SKM-1 (cell line): ENCODE measurements at regions not wholly inside any gene's neighbourhood (a gene's known extent, or its start where the extent isn't known, plus 50 kb on each side); places are given as distances from the start of the nearest gene placed in this dataset.
"Not testable (repeated sequence)": the region's sequence is repeated elsewhere in the genome, so short reads cannot be mapped to it uniquely, and the experiment has no call there.

Experiments used
- DNase-seq: peaks from one replicate; lab custom pipeline; 2025; ENCODE audit not compliant: unreplicated experiment; lab: John Stamatoyannopoulos, UW

- DNase-seq: no peak
Observed at GRCh38 chr13:86920961-86921360, 750.2 kb upstream of the SLITRK5 start.

GRCh38 chr13:86922936-86923335 lies 748.2 kb upstream of the SLITRK5 start:
- DNase-seq: no peak

- DNase-seq: not testable (repeated sequence)
Observed at GRCh38 chr13:86926916-86927315, 744.3 kb upstream of the SLITRK5 start.

- DNase-seq: no peak
Observed at GRCh38 chr13:86932776-86933334, 738.3 kb upstream of the SLITRK5 start.

- no peak for DNase-seq
Observed at GRCh38 chr13:86933676-86934075, 737.5 kb upstream of the SLITRK5 start.

- DNase-seq: no peak
Observed at GRCh38 chr13:86937316-86937715, 733.9 kb upstream of the SLITRK5 start.

- DNase-seq: no peak
Observed at GRCh38 chr13:86945584-86945983, 725.6 kb upstream of the SLITRK5 start.

- DNase-seq: no peak
Observed at GRCh38 chr13:86946734-86947133, 724.4 kb upstream of the SLITRK5 start.

GRCh38 chr13:86954341-86954740 lies 716.8 kb upstream of the SLITRK5 start:
- no peak for DNase-seq

- DNase-seq: no peak
Observed at GRCh38 chr13:86960876-86961275, 710.3 kb upstream of the SLITRK5 start.

GRCh38 chr13:86974251-86974994 lies 696.7 kb upstream of the SLITRK5 start:
- no peak for DNase-seq

GRCh38 chr13:86974995-86975328 lies 696.2 kb upstream of the SLITRK5 start:
- no peak for DNase-seq

GRCh38 chr13:86976521-86977324 lies 694.4 kb upstream of the SLITRK5 start:
- DNase-seq: no peak

- no peak for DNase-seq
Observed at GRCh38 chr13:86986448-86986847, 684.7 kb upstream of the SLITRK5 start.

- DNase-seq: no peak
Observed at GRCh38 chr13:86992251-86992650, 678.9 kb upstream of the SLITRK5 start.

GRCh38 chr13:87003265-87003664 lies 667.9 kb upstream of the SLITRK5 start:
- DNase-seq: no peak

- DNase-seq: no peak
Observed at GRCh38 chr13:87005511-87005910, 665.7 kb upstream of the SLITRK5 start.

GRCh38 chr13:87035526-87035925 lies 635.6 kb upstream of the SLITRK5 start:
- no peak for DNase-seq

- DNase-seq: no peak
Observed at GRCh38 chr13:87042946-87043345, 628.2 kb upstream of the SLITRK5 start.

GRCh38 chr13:87052731-87053130 lies 618.4 kb upstream of the SLITRK5 start:
- no peak for DNase-seq

GRCh38 chr13:87057807-87058520 lies 613.2 kb upstream of the SLITRK5 start:
- DNase-seq: no peak
